T47D (cell line): ENCODE measurements at regions not wholly inside any gene's neighbourhood (a gene's known extent, or its start where the extent isn't known, plus 50 kb on each side); places are given as distances from the start of the nearest gene placed in this dataset.
A peak's percentile ranks its signal among the peaks of the same experiment; 100 is the strongest.

Source experiments
- DNase-seq, 2 experiments: peaks; one replicate each; pipeline versions ENCODE4 v3.0.0 to v3.0.0-alpha.2; 2011 to 2012; ENCODE audit warnings: low read depth in 1 of 2, low spot score in 1 of 2
- JUND ChIP-seq: IDR thresholded peaks from 2 replicates; pipeline ENCODE4 v1.6.1; 2012; ENCODE audit warnings: low read depth
- in situ Hi-C: cut with HindIII; loops from 2 replicates; pipeline ENCODE4 v1.10.0; 2016; ENCODE audit warnings: low sequenced_read_pairs, low pct_unique_long_range_greater_than_20kb

GRCh38 chr7:47709451-47709850, 127.5 kb upstream of the TNS3 start:
- TF ChIP-seq JUND: no peak
- DNase-seq: no peak

GRCh38 chr7:47709051-47709450, 127.1 kb upstream of the TNS3 start:
- DNase-seq: no peak
- no peak for TF ChIP-seq JUND
- in situ Hi-C loops: no loop called here

More at GRCh38 chr7:47709451-47709850, 127.5 kb upstream of the TNS3 start:
- in situ Hi-C loops: no loop called here

- no peak for DNase-seq
- no peak for TF ChIP-seq JUND
- in situ Hi-C loops: no loop called here
These were observed 125.7 kb upstream of the TNS3 start for GRCh38 chr7:47707583-47707982.

GRCh38 chr7:47704936-47705335, 123.0 kb upstream of the TNS3 start:
- TF ChIP-seq JUND: no peak
- DNase-seq: no peak
- in situ Hi-C loops: no loop called here

GRCh38 chr7:47702080-47702479, 120.2 kb upstream of the TNS3 start:
- TF ChIP-seq JUND: no peak
- in situ Hi-C loops: no loop called here
- DNase-seq: no peak

- in situ Hi-C loops: no loop called here
- TF ChIP-seq JUND: no peak
- no peak for DNase-seq
These were observed 116.5 kb upstream of the TNS3 start for GRCh38 chr7:47698386-47698785.

GRCh38 chr7:47697543-47697942, 115.6 kb upstream of the TNS3 start:
- DNase-seq: no peak
- in situ Hi-C loops: no loop called here
- TF ChIP-seq JUND: no peak

- in situ Hi-C loops: no loop called here
- no peak for DNase-seq
- TF ChIP-seq JUND: no peak
These were observed 114.3 kb upstream of the TNS3 start for GRCh38 chr7:47696152-47696710.

- TF ChIP-seq JUND: no peak
- DNase-seq: peak in 1 of 2 experiments; percentile 53
- in situ Hi-C loops: no loop called here
These were observed 111.3 kb upstream of the TNS3 start for GRCh38 chr7:47693216-47693615.

GRCh38 chr7:47691988-47692387, 110.1 kb upstream of the TNS3 start:
- DNase-seq: no peak
- in situ Hi-C loops: no loop called here
- no peak for TF ChIP-seq JUND

- TF ChIP-seq JUND: no peak
- DNase-seq: no peak
- in situ Hi-C loops: no loop called here
These were observed 109.1 kb upstream of the TNS3 start for GRCh38 chr7:47690902-47691558.

GRCh38 chr7:47689558-47689957, 107.6 kb upstream of the TNS3 start:
- in situ Hi-C loops: no loop called here
- no peak for TF ChIP-seq JUND
- no peak for DNase-seq

- TF ChIP-seq JUND: no peak
- in situ Hi-C loops: no loop called here
- no peak for DNase-seq
These were observed 106.6 kb upstream of the TNS3 start for GRCh38 chr7:47688311-47689100.
